K562 (cell line): ENCODE measurements at regions not wholly inside any gene's neighbourhood (a gene's known extent, or its start where the extent isn't known, plus 50 kb on each side); places are given as distances from the start of the nearest gene placed in this dataset.

Experiments used
- ATAC-seq: fragments of 200-7000 bp; cut with Tn5 transposase; 3 replicates; pipeline ENCODE4 v1.9.1; 2020; ENCODE audit warnings: moderate library complexity
- BruUV-seq: library from RNA; stranded (reverse); fragments of 400-500 nt; replicated peaks from 2 replicates; lab custom pipeline; 2021; lab: Mats Ljungman, UMichigan
- CTCF ChIA-PET: fragments of 300-600 bp; formaldehyde crosslinking; extraction: SDS; loops from one replicate; lab custom pipeline; 2021; ENCODE audit warnings: low intra/inter-chr PET ratio; lab: Yijun Ruan, JAX
- POLR2A ChIA-PET: fragments of 300-600, 350-650 bp; sonication (Branson Sonifier 250); formaldehyde crosslinking; extraction: SDS; loops from one replicate; lab custom pipeline; 2021; ENCODE audit warnings: antibody characterized with exemption, inconsistent platforms; lab: Yijun Ruan, JAX
- DNase-seq, 4 experiments: peaks; one replicate each; pipeline versions ENCODE4 v3.0.0 to v3.0.0-alpha.2; 2011 to 2018; ENCODE audit warnings: low spot score in 3 of 4, mixed read lengths in 3 of 4; ENCODE audit errors: extremely low read depth in 1 of 4
- FAIRE-seq: peaks from 2 replicates; lab custom pipeline; 2011; peaks lifted over from hg19 to GRCh38; lab: Jason Lieb, UNC
- H2AFZ ChIP-seq: 2 replicates; pipeline ENCODE4 v1.6.0; 2011; ENCODE audit warnings: low read depth, low read length, control low read depth, inconsistent platforms
- H3K27ac ChIP-seq: fragments of 200-600 bp; 3 replicates; pipeline ENCODE4 v1.8.0; 2011; ENCODE audit warnings: low read depth, mild to moderate bottlenecking, control low read depth, inconsistent platforms, low read length, moderate library complexity, mixed read lengths; ENCODE audit errors: extremely low read depth
- H3K27me3 ChIP-seq, 2 experiments: fragments of 300-600 bp in 1 of 2; 2 replicates in 1 of 2; 3 replicates in 1 of 2; pipeline versions ENCODE4 v1.6.0 to v1.8.0; 2011; ENCODE audit warnings: inconsistent platforms in 2 of 2, low read length in 2 of 2, mild to moderate bottlenecking in 1 of 2, mixed read lengths in 1 of 2, moderate library complexity in 1 of 2; ENCODE audit not compliant: control insufficient read depth in 2 of 2, insufficient read depth in 2 of 2
- H3K36me3 ChIP-seq: fragments of 300-600 bp; 3 replicates; pipeline ENCODE4 v1.8.0; 2011; ENCODE audit warnings: mild to moderate bottlenecking, low read length, inconsistent platforms; ENCODE audit not compliant: control insufficient read depth, insufficient read depth
- H3K4me1 ChIP-seq, 2 experiments: fragments of 200-600 bp in 1 of 2; replicated peaks in 1 of 2; 2 replicates in 1 of 2; 3 replicates in 1 of 2; pipeline versions ENCODE4 v1.5.1 to v1.8.0; 2011; ENCODE audit warnings: inconsistent platforms in 2 of 2, low read length in 2 of 2, mild to moderate bottlenecking in 1 of 2, mixed read lengths in 1 of 2, moderate library complexity in 1 of 2; ENCODE audit not compliant: control insufficient read depth in 2 of 2, insufficient read depth in 2 of 2
- H3K4me2 ChIP-seq: 2 replicates; pipeline ENCODE4 v1.6.1; 2011; ENCODE audit warnings: low read length, control low read depth, inconsistent platforms, mixed read lengths; ENCODE audit not compliant: insufficient read depth
- H3K4me3 ChIP-seq: fragments of 200-600 bp; sonication (generic), shearing (Covaris generic); 2 replicates; pipeline ENCODE4 v1.5.1; 2016; ENCODE audit warnings: control low read depth, inconsistent platforms
- H3K79me2 ChIP-seq: fragments of 200-600 bp; 3 replicates; pipeline ENCODE4 v1.8.0; 2011; ENCODE audit warnings: low read length, inconsistent platforms; ENCODE audit not compliant: control insufficient read depth, insufficient read depth
- H3K9ac ChIP-seq, 2 experiments: 2 replicates each; pipeline versions ENCODE4 v1.6.0 to v1.6.1; 2011; ENCODE audit warnings: low read depth in 2 of 2, low read length in 2 of 2, control low read depth in 1 of 2, inconsistent platforms in 1 of 2, mild to moderate bottlenecking in 1 of 2, mixed read lengths in 1 of 2; ENCODE audit not compliant: insufficient read depth in 1 of 2
- H3K9me1 ChIP-seq: one replicate; pipeline ENCODE4 v1.6.0; 2011; ENCODE audit warnings: inconsistent platforms, mild to moderate bottlenecking, low read length, moderate library complexity; ENCODE audit not compliant: control insufficient read depth, insufficient read depth
- H3K9me3 ChIP-seq: replicated peaks from 2 replicates; pipeline ENCODE4 v1.5.1; 2011; ENCODE audit warnings: low read depth, low read length, inconsistent platforms; ENCODE audit not compliant: control insufficient read depth, insufficient read depth
- H4K20me1 ChIP-seq: replicated peaks from 2 replicates; pipeline ENCODE4 v1.6.1; 2011; ENCODE audit warnings: low read length, inconsistent platforms, mixed read lengths; ENCODE audit not compliant: control insufficient read depth, insufficient read depth
- BMI1 ChIP-seq: fragments of 150-350 bp; IDR thresholded peaks from 2 replicates; pipeline ENCODE4 v1.6.1; 2014; ENCODE audit warnings: low read length
- CTCF ChIP-seq, 3 experiments: IDR thresholded peaks in 2 of 3; conservative IDR thresholded peaks in 1 of 3; 2 replicates each; pipeline ENCODE4 v1.5.1; 2011 to 2012; ENCODE audit warnings: low read length in 3 of 3, mild to moderate bottlenecking in 3 of 3, control low read depth in 2 of 3, improper control_type of control experiment in 1 of 3, inconsistent platforms in 1 of 3, low read depth in 1 of 3, mixed read lengths in 1 of 3, moderate library complexity in 1 of 3; ENCODE audit not compliant: insufficient read depth in 2 of 3
- FOXK2 ChIP-seq, 2 experiments: fragments of 450-650 bp; IDR thresholded peaks in 1 of 2; conservative IDR thresholded peaks in 1 of 2; 2 replicates each; pipeline ENCODE4 v1.6.1; 2016; ENCODE audit warnings: low read depth in 2 of 2, mild to moderate bottlenecking in 1 of 2
- KLF13 ChIP-seq: fragments of 450-650 bp; IDR thresholded peaks from 2 replicates; pipeline ENCODE4 v1.6.1; 2016; ENCODE audit warnings: missing genetic modification characterization, low read depth, mild to moderate bottlenecking, missing compliant biosample characterization, moderate library complexity, borderline replicate concordance
- SAFB2 ChIP-seq: fragments of 200-400 bp; formaldehyde crosslinking; IDR thresholded peaks from 2 replicates; pipeline ENCODE4 v1.6.1; 2018; ENCODE audit warnings: borderline replicate concordance, low read length, low read depth, moderate library complexity; ENCODE audit not compliant: severe bottlenecking
- ZNF512 ChIP-seq: IDR thresholded peaks from 2 replicates; pipeline ENCODE4 v1.6.1; 2016; ENCODE audit warnings: missing genetic modification characterization, missing compliant biosample characterization
- WGBS: fragments of 100-300 bp; shearing (Covaris generic); methylation state at CpG from one replicate; pipeline ENCODE4 v1.1.6; 2016; ENCODE audit warnings: low coverage, mixed read lengths; ENCODE audit not compliant: insufficient coverage; ENCODE audit errors: missing lambda C conversion rate; 5-methylcytosine and 5-hydroxymethylcytosine counted together
- in situ Hi-C: fragments of 300-500 bp; cut with MboI; formaldehyde crosslinking; loops from 4 replicates; pipeline ENCODE4 v1.15.0; 2018; ENCODE audit warnings: inconsistent platforms, mixed read lengths
- intact Hi-C: fragments of 100-400 bp; cut with micrococcal nuclease; formaldehyde crosslinking; loops from 2 replicates; pipeline ENCODE4 v1.14.2; 2022

- FAIRE-seq (no peak), DNase-seq (no peak), ATAC-seq (no peak)
- no peaks in the 10 kb centered on the region for H3K9me3 ChIP-seq
- 28% methylated on average over 14 of the region's 14 CpGs for WGBS
- POLR2A ChIA-PET = interaction anchor here (0.7 kb wide), 1 partner anchor 163 kb away, joined by 3 read pairs; no protein-coding TSS in a partner anchor
- CTCF ChIA-PET = no interaction called here
- peaks cover 27 to 38% of the 10 kb centered on the region in 2 experiments for H3K4me1 ChIP-seq
- H3K27ac ChIP-seq = no peak overlapping the region
- H3K4me3 ChIP-seq = no peak overlapping the region
- no peak for TF ChIP-seq ZNF512 (tag)
- TF ChIP-seq BMI1 = no peak
- TF ChIP-seq FOXK2 (conservative IDR thresholded peaks at IDR 0.05 in 1 of 2, IDR thresholded peaks at IDR 0.05 in 1 of 2; ENCODE audit: low read depth in 2 of 2) = no peak
- TF ChIP-seq CTCF (IDR thresholded peaks at IDR 0.05 in 2 of 3, conservative IDR thresholded peaks at IDR 0.05 in 1 of 3; ENCODE audit: insufficient read depth in 2 of 3, low read depth in 1 of 3, low read length in 3 of 3) = no peak
- no peak for TF ChIP-seq SAFB2
- no peak for TF ChIP-seq KLF13 (tag)
- H3K9me1 ChIP-seq = no peaks in the 10 kb centered on the region
- no peak overlapping the region for H3K4me2 ChIP-seq
- no peaks in the 10 kb centered on the region for H3K27me3 ChIP-seq
- no peak overlapping the region for H2AFZ ChIP-seq
- H3K36me3 ChIP-seq = no peaks in the 10 kb centered on the region
- intact Hi-C loops = loop anchor here (2.0 to 10.0 kb wide), 5 partner anchors 87 to 287 kb away; no protein-coding TSS in a partner anchor
- no peaks in the 10 kb centered on the region for H3K79me2 ChIP-seq
- BruUV-seq = no TSS peak
- in situ Hi-C loops = loop anchor here (10.0 kb wide), 1 partner anchor 451 kb away; no protein-coding TSS in a partner anchor
- no peak overlapping the region for H3K9ac ChIP-seq
- no peaks in the 10 kb centered on the region for H4K20me1 ChIP-seq
Measured at GRCh38 chr12:113645603-113646002, 173.9 kb upstream of the LHX5 start.
